ENCODE measurements at regions not wholly inside any gene's neighbourhood (a gene's known extent, or its start where the extent isn't known, plus 50 kb on each side); places are given as distances from the start of the nearest gene placed in this dataset.

DNA sequence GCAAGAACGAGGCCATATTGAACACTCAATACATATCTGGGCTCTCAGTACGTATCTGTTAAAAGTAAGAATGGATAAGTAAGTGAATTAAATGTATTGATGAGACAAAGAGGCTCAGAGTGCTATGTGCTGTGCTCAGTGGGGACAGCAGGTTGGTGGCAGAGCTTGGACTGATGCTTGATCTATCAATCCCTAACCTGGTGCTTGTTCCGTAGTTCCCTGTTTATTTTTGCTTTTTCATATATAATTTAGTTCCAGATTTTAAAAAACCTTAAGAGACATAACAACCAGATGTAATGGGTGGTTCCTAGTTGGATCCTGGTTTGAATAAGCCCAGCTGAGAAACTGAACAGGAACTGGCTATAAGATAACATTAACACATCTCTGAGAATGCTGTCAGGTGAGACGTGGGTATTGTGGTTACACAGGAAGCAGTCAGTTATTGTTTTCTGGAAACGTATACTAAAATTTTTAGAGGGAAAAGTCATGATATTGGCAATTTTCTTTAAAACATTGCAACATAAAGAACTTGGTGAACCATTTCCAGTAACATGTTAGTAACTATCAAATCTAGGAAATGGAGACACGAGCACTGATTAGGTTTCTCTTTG, 120.5 kb downstream of the FOXB1 start:
- TF ChIP-seq, protein P1, sequence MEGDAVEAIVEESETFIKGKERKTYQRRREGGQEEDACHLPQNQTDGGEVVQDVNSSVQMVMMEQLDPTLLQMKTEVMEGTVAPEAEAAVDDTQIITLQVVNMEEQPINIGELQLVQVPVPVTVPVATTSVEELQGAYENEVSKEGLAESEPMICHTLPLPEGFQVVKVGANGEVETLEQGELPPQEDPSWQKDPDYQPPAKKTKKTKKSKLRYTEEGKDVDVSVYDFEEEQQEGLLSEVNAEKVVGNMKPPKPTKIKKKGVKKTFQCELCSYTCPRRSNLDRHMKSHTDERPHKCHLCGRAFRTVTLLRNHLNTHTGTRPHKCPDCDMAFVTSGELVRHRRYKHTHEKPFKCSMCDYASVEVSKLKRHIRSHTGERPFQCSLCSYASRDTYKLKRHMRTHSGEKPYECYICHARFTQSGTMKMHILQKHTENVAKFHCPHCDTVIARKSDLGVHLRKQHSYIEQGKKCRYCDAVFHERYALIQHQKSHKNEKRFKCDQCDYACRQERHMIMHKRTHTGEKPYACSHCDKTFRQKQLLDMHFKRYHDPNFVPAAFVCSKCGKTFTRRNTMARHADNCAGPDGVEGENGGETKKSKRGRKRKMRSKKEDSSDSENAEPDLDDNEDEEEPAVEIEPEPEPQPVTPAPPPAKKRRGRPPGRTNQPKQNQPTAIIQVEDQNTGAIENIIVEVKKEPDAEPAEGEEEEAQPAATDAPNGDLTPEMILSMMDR (IDR thresholded peaks at IDR 0.05), result no peak
- no peak for TF ChIP-seq POLR2A (IDR thresholded peaks at IDR 0.05)
